ENCODE measurements at regions not wholly inside any gene's neighbourhood (a gene's known extent, or its start where the extent isn't known, plus 50 kb on each side); places are given as distances from the start of the nearest gene placed in this dataset.

DNA sequence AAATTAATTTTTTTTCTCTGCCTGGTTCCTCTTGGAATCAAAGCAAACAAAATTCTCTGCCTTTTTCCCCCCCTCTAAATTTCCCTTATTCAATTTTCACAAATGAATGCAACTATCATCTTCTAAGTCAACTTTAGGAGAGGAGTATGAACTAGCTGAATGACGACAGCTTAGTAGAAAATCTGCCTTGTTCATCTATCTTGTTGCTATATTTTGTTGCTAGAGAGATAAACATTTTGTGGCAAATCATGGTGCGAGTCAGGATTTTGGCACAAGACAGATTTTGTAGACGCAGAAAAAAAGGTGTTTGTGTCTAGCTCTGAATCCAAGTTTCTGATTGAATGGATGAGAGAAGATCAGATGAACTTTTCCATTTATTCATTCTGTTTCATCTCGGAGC, 81.0 kb upstream of the FZD8 start:
- Histone ChIP-seq H3K79me2 (ENCODE audit: insufficient read depth, low read length) (no peaks in the 10 kb centered on the region), H3K4me3 (replicated peaks in 1 of 3; ENCODE audit: low read depth in 2 of 3, low read length in 3 of 3) (no peak overlapping the region), H3K4me1 (ENCODE audit: control insufficient read depth in 1 of 2, insufficient read depth in 2 of 2, low read length in 2 of 2) (no peaks in the 10 kb centered on the region), H3K9ac (ENCODE audit: insufficient read depth, low read length, poor library complexity, severe bottlenecking) (no peak overlapping the region), H3K27ac (ENCODE audit: low read depth in 1 of 2, low read length in 2 of 2) (no peak overlapping the region), H3K27me3 (ENCODE audit: control insufficient read depth in 2 of 2, insufficient read depth in 2 of 2, low read length in 2 of 2) (no peaks in the 10 kb centered on the region), H3K9me3 (replicated peaks in 1 of 2; ENCODE audit: control insufficient read depth in 1 of 2, insufficient read depth in 1 of 2, low read length in 2 of 2) (no peaks in the 10 kb centered on the region), H3K4me2 (replicated peaks; ENCODE audit: extremely low read depth, low read length, poor library complexity, severe bottlenecking) (no peak overlapping the region), H3K36me3 (replicated peaks in 1 of 2; ENCODE audit: control insufficient read depth in 1 of 2, insufficient read depth in 2 of 2, low read length in 2 of 2) (no peaks in the 10 kb centered on the region), H4K20me1 (ENCODE audit: insufficient read depth, low read length) (no peaks in the 10 kb centered on the region), H2AFZ (ENCODE audit: insufficient read depth, low read depth, low read length, poor library complexity, severe bottlenecking) (no peak overlapping the region)
- H3K4me3 Mint-ChIP-seq: no peak overlapping the region
- no peaks in the 10 kb centered on the region for H3K36me3 Mint-ChIP-seq
- H3K27ac Mint-ChIP-seq: no peak overlapping the region
- DNase-seq: no peak
- no peaks in the 10 kb centered on the region for H3K4me1 Mint-ChIP-seq
- intact Hi-C loops (cut with micrococcal nuclease): no loop called here
- TF ChIP-seq, protein P1, sequence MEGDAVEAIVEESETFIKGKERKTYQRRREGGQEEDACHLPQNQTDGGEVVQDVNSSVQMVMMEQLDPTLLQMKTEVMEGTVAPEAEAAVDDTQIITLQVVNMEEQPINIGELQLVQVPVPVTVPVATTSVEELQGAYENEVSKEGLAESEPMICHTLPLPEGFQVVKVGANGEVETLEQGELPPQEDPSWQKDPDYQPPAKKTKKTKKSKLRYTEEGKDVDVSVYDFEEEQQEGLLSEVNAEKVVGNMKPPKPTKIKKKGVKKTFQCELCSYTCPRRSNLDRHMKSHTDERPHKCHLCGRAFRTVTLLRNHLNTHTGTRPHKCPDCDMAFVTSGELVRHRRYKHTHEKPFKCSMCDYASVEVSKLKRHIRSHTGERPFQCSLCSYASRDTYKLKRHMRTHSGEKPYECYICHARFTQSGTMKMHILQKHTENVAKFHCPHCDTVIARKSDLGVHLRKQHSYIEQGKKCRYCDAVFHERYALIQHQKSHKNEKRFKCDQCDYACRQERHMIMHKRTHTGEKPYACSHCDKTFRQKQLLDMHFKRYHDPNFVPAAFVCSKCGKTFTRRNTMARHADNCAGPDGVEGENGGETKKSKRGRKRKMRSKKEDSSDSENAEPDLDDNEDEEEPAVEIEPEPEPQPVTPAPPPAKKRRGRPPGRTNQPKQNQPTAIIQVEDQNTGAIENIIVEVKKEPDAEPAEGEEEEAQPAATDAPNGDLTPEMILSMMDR (IDR thresholded peaks at IDR 0.05): no peak
- WGBS (ENCODE audit: insufficient coverage): 90% methylated on average over 2 of the region's 4 CpGs
- peaks cover 0 to 10% (median 4%) of the 10 kb centered on the region in 7 donors for H3K9me3 Mint-ChIP-seq
- peaks cover 0 to 4% (median 1%) of the 10 kb centered on the region in 3 donors for H3K27me3 Mint-ChIP-seq (ENCODE audit: low read depth in 3 of 3)

GRCh38 chr10:35722636-35723035, 80.5 kb upstream of the FZD8 start:
- TF ChIP-seq, protein P1 (IDR thresholded peaks at IDR 0.05): no peak
- Histone ChIP-seq H3K27ac (ENCODE audit: low read depth in 1 of 2, low read length in 2 of 2) (no peak overlapping the region), H3K79me2 (ENCODE audit: insufficient read depth, low read length) (no peaks in the 10 kb centered on the region), H3K9ac (ENCODE audit: insufficient read depth, low read length, poor library complexity, severe bottlenecking) (no peak overlapping the region), H3K4me3 (replicated peaks in 1 of 3; ENCODE audit: low read depth in 2 of 3, low read length in 3 of 3) (no peak overlapping the region), H3K27me3 (ENCODE audit: control insufficient read depth in 2 of 2, insufficient read depth in 2 of 2, low read length in 2 of 2) (no peaks in the 10 kb centered on the region), H3K4me2 (replicated peaks; ENCODE audit: extremely low read depth, low read length, poor library complexity, severe bottlenecking) (no peak overlapping the region), H2AFZ (ENCODE audit: insufficient read depth, low read depth, low read length, poor library complexity, severe bottlenecking) (no peak overlapping the region), H3K4me1 (ENCODE audit: control insufficient read depth in 1 of 2, insufficient read depth in 2 of 2, low read length in 2 of 2) (no peaks in the 10 kb centered on the region), H4K20me1 (ENCODE audit: insufficient read depth, low read length) (no peaks in the 10 kb centered on the region), H3K36me3 (replicated peaks in 1 of 2; ENCODE audit: control insufficient read depth in 1 of 2, insufficient read depth in 2 of 2, low read length in 2 of 2) (no peaks in the 10 kb centered on the region), H3K9me3 (replicated peaks in 1 of 2; ENCODE audit: control insufficient read depth in 1 of 2, insufficient read depth in 1 of 2, low read length in 2 of 2) (no peaks in the 10 kb centered on the region)
- intact Hi-C loops (cut with micrococcal nuclease): no loop called here
- Mint-ChIP-seq H3K4me3 (no peak overlapping the region), H3K36me3 (no peaks in the 10 kb centered on the region), H3K9me3 (peaks cover 0 to 10% (median 4%) of the 10 kb centered on the region in 7 donors), H3K27me3 (ENCODE audit: low read depth in 3 of 3) (peaks cover 0 to 4% (median 1%) of the 10 kb centered on the region in 3 donors), H3K27ac (no peak overlapping the region), H3K4me1 (no peaks in the 10 kb centered on the region)
- WGBS (ENCODE audit: insufficient coverage): no CpG with 5 or more reads among the region's 4 CpGs
- no peak for DNase-seq
